ENCODE measurements at regions not wholly inside any gene's neighbourhood (a gene's known extent, or its start where the extent isn't known, plus 50 kb on each side); places are given as distances from the start of the nearest gene placed in this dataset.

GRCh38 chr12:73465106-73465505 lies 1072.5 kb upstream of the ATXN7L3B start:
- TF ChIP-seq CTCF (IDR thresholded peaks at IDR 0.05; ENCODE audit: low read depth, low read length, poor library complexity, severe bottlenecking) (no peak), EZH2phosphoT487 (IDR thresholded peaks at IDR 0.05; ENCODE audit: borderline replicate concordance, low read length) (no peak)

Measured in DOHH2 (cell line).